ENCODE measurements at regions not wholly inside any gene's neighbourhood (a gene's known extent, or its start where the extent isn't known, plus 50 kb on each side); places are given as distances from the start of the nearest gene placed in this dataset.

GRCh38 chr13:61756031-61756430 is 340.4 kb upstream of the PCDH20 start:
- no peak for TF ChIP-seq CTCF (IDR thresholded peaks at IDR 0.05; ENCODE audit: low read depth, low read length, missing control alignments)
- no peak for DNase-seq (ENCODE audit: low read depth)
- in situ Hi-C loops (cut with HindIII; ENCODE audit: low sequenced_read_pairs): no loop called here
- H3K4me3 ChIP-seq (ENCODE audit: low read depth, low read length): no peak overlapping the region

- no peak for DNase-seq (ENCODE audit: low read depth)
- no peak overlapping the region for H3K4me3 ChIP-seq (ENCODE audit: low read depth, low read length)
- no peak for TF ChIP-seq CTCF (IDR thresholded peaks at IDR 0.05; ENCODE audit: low read depth, low read length, missing control alignments)
- in situ Hi-C loops (cut with HindIII; ENCODE audit: low sequenced_read_pairs): no loop called here
These were observed 335.4 kb upstream of the PCDH20 start for GRCh38 chr13:61751039-61751438.

- no peak for DNase-seq (ENCODE audit: low read depth)
- no peak overlapping the region for H3K4me3 ChIP-seq (ENCODE audit: low read depth, low read length)
- in situ Hi-C loops (cut with HindIII; ENCODE audit: low sequenced_read_pairs): no loop called here
- TF ChIP-seq CTCF (IDR thresholded peaks at IDR 0.05; ENCODE audit: low read depth, low read length, missing control alignments): no peak
These were observed 322.6 kb upstream of the PCDH20 start for GRCh38 chr13:61738236-61738750.

GRCh38 chr13:61734683-61735082 is 319.0 kb upstream of the PCDH20 start:
- in situ Hi-C loops (cut with HindIII; ENCODE audit: low sequenced_read_pairs): no loop called here
- DNase-seq (ENCODE audit: low read depth): no peak
- H3K4me3 ChIP-seq (ENCODE audit: low read depth, low read length): no peak overlapping the region
- no peak for TF ChIP-seq CTCF (IDR thresholded peaks at IDR 0.05; ENCODE audit: low read depth, low read length, missing control alignments)

GRCh38 chr13:61728471-61728870 is 312.8 kb upstream of the PCDH20 start:
- peak; percentile 65 for DNase-seq (ENCODE audit: low read depth)
- TF ChIP-seq CTCF (IDR thresholded peaks at IDR 0.05; ENCODE audit: low read depth, low read length, missing control alignments): no peak
- no peak overlapping the region for H3K4me3 ChIP-seq (ENCODE audit: low read depth, low read length)
- in situ Hi-C loops (cut with HindIII; ENCODE audit: low sequenced_read_pairs): no loop called here

GRCh38 chr13:61727767-61728166 is 312.1 kb upstream of the PCDH20 start:
- DNase-seq (ENCODE audit: low read depth): peak; percentile 11
- no peak for TF ChIP-seq CTCF (IDR thresholded peaks at IDR 0.05; ENCODE audit: low read depth, low read length, missing control alignments)
- in situ Hi-C loops (cut with HindIII; ENCODE audit: low sequenced_read_pairs): no loop called here
- no peak overlapping the region for H3K4me3 ChIP-seq (ENCODE audit: low read depth, low read length)

- no peak for TF ChIP-seq CTCF (IDR thresholded peaks at IDR 0.05; ENCODE audit: low read depth, low read length, missing control alignments)
These were observed 310.2 kb upstream of the PCDH20 start for GRCh38 chr13:61725806-61726205.

More at GRCh38 chr13:61725806-61726205, 310.2 kb upstream of the PCDH20 start:
- in situ Hi-C loops (cut with HindIII; ENCODE audit: low sequenced_read_pairs): no loop called here
- H3K4me3 ChIP-seq (ENCODE audit: low read depth, low read length): no peak overlapping the region
- no peak for DNase-seq (ENCODE audit: low read depth)
